DMS153 treated with DMSO at 0.1 percent for 48 hours (cell line): ENCODE measurements at regions not wholly inside any gene's neighbourhood (a gene's known extent, or its start where the extent isn't known, plus 50 kb on each side); places are given as distances from the start of the nearest gene placed in this dataset.
"Not testable (repeated sequence)": the region's sequence is repeated elsewhere in the genome, so short reads cannot be mapped to it uniquely, and the experiment has no call there.

Source experiments
- DNase-seq: peaks from one replicate; lab custom pipeline; 2025; ENCODE audit not compliant: unreplicated experiment; lab: John Stamatoyannopoulos, UW

GRCh38 chr21:27070861-27071670 is 104.2 kb upstream of the ADAMTS5 start:
- DNase-seq: no peak

GRCh38 chr21:27068811-27069210 is 101.9 kb upstream of the ADAMTS5 start:
- DNase-seq: no peak

- DNase-seq: no peak
Measured at GRCh38 chr21:27067226-27067625, 100.3 kb upstream of the ADAMTS5 start.

- DNase-seq: no peak
Measured at GRCh38 chr21:27062443-27062842, 95.6 kb upstream of the ADAMTS5 start.

GRCh38 chr21:27061770-27062169 is 94.9 kb upstream of the ADAMTS5 start:
- no peak for DNase-seq

GRCh38 chr21:27060190-27060589 is 93.3 kb upstream of the ADAMTS5 start:
- DNase-seq: no peak

GRCh38 chr21:27058673-27059605 is 92.1 kb upstream of the ADAMTS5 start:
- DNase-seq: no peak

GRCh38 chr21:27057997-27058396 is 91.1 kb upstream of the ADAMTS5 start:
- DNase-seq: no peak

GRCh38 chr21:27047658-27048314 is 80.9 kb upstream of the ADAMTS5 start:
- DNase-seq: no peak

- DNase-seq: no peak
Measured at GRCh38 chr21:27047283-27047657, 80.4 kb upstream of the ADAMTS5 start.

- DNase-seq: no peak
Measured at GRCh38 chr21:27045281-27045985, 78.5 kb upstream of the ADAMTS5 start.

GRCh38 chr21:27043377-27043776 is 76.5 kb upstream of the ADAMTS5 start:
- no peak for DNase-seq

GRCh38 chr21:27040738-27041469 is 74.0 kb upstream of the ADAMTS5 start:
- no peak for DNase-seq

- DNase-seq: no peak
Measured at GRCh38 chr21:27036736-27037301, 69.9 kb upstream of the ADAMTS5 start.

GRCh38 chr21:27035791-27036190 is 68.9 kb upstream of the ADAMTS5 start:
- no peak for DNase-seq

GRCh38 chr21:27034796-27035195 is 67.9 kb upstream of the ADAMTS5 start:
- no peak for DNase-seq

GRCh38 chr21:27033471-27033870 is 66.6 kb upstream of the ADAMTS5 start:
- DNase-seq: no peak

GRCh38 chr21:27026501-27026900 is 59.6 kb upstream of the ADAMTS5 start:
- no peak for DNase-seq

GRCh38 chr21:27025708-27026107 is 58.8 kb upstream of the ADAMTS5 start:
- DNase-seq: not testable (repeated sequence)

GRCh38 chr21:27024971-27025370 is 58.1 kb upstream of the ADAMTS5 start:
- DNase-seq: no peak
